NCI-H2107 treated with DMSO at 0.1 percent for 48 hours (cell line): ENCODE measurements at regions not wholly inside any gene's neighbourhood (a gene's known extent, or its start where the extent isn't known, plus 50 kb on each side); places are given as distances from the start of the nearest gene placed in this dataset.
A peak's percentile ranks its signal among the peaks of the same experiment; 100 is the strongest.

Experiments
- DNase-seq: peaks from one replicate; lab custom pipeline; 2025; ENCODE audit not compliant: unreplicated experiment; lab: John Stamatoyannopoulos, UW

DNA sequence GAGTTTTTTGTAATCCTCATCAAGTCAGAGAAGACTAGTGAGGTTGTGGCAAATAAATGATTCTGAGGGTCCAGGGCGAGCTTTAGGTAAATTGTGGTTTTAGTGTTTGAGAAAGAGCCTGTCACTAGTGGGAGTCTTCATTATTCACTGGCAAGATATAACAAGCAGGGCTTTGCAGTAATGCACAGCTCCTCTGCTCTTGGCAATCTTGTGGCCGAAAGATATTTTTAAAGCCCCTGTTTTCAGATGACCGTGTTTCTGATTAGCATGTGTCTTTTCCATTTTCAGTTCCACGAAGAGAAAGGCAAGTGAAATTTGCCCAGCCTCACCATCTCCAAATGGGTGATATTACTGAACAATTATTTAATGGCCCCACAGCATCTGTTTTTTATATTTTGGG lies 154.0 kb upstream of the BCL6 start:
- no peak for DNase-seq

DNA sequence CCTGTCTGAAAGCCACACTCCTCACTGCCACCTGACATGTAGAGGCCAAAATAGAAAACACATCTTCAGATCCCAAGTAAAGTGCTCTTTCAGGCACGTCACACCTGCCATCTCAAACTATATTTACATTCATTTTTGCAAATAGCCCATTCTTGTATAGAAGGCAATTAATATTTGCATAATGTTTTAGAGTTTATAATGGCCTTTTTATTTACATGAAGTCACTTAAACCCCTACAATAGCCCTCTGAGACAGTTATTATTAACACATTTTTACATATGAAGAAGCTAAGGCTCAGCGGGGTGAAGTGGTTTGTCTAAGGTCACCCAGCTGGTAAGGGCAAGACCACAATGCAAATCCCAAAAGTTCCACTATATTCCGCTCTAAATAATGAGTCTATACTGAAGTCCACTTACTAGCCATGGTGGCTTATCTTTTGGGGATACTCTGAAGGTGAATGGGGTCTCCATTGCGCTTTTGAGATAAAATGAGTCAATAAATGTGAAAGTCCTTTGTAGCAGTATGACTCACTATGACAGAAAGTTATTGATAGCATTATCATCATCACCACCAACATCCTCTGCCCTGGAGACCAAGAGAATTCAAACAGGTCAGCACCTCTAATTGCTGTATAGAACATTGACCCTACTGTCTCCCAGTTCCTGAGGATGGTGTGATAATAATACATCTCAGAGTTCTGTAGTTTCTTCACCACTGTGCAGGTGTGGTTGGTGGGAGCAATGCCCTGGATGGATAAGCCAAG lies 155.9 kb upstream of the BCL6 start:
- DNase-seq: peak; percentile 50

DNA sequence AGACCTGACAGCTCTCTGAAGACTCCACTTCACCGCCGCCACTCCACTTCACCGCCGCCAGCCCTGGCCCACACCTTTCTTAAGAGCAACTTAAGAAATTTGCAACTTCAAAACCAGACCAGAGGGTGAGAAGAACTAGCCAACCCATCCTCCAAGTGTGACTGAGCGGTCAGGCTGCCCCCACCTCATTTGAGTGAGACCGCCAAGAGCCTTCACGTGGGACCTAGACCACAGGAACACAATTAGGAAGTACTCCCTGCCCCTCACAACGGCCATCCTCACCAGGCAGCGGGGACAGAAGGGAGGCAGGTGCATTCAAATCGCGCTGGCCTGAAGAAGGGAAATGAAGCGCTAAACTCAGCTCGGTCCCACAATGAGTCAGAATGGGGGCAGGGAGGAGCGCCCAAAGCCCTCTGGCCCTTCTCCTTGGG lies 156.8 kb upstream of the BCL6 start:
- no peak for DNase-seq

DNA sequence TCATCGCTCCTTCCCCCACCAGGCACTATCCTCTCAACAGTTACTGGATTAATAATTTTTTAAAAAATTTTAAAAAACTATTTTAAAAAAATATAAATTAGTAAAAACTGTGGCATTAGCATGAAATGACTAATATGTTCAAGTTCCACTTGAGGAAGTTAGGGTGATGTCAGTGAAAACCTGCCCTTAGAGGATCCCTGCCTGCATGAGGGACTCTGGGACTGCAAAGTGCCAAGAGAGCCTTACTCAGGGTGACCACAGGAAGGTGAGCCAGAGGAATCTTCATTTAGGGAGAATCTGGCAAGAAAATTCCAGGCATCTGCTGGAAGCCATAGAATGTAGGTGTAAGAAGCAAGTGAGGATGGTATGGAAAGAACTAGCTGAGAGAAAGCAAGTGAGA lies 157.7 kb upstream of the BCL6 start:
- no peak for DNase-seq

DNA sequence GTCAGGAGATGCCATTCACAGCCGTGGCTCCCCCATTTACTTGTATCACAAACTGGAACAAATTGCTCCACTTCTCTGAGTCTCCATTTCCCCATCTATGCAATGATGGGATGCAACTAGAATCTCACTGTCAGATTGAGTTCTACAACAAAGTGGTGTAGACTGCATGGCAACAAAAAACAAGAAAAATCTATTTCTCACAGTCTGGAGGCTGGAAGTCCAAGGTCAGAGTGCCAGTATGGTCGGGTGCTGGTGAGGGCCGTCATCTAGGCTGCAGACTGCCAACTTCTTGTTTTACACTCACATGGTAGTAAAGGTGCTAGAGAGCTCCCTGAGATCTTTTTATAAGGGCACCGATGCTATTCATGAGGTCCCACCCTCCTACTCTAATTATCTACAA lies 158.4 kb upstream of the BCL6 start:
- no peak for DNase-seq

DNA sequence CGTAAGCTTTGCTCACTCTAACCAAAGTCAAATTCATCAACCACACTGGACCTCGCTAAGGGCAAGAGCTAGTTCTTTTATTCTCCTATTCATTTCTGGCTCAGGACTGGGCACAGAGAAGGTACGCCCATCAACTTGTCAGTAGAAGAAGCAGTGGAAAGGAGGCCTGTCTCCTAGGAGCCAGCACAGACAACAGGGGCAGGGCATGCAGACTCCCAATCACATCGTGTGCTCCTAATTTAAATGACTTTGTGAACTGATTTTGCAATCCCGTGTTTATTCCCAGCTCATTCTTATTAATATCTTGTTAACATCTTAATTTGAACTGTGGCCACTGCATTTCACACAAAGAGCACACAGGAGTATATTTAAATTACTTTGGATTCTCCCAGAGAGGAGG lies 161.1 kb upstream of the BCL6 start:
- DNase-seq: no peak

DNA sequence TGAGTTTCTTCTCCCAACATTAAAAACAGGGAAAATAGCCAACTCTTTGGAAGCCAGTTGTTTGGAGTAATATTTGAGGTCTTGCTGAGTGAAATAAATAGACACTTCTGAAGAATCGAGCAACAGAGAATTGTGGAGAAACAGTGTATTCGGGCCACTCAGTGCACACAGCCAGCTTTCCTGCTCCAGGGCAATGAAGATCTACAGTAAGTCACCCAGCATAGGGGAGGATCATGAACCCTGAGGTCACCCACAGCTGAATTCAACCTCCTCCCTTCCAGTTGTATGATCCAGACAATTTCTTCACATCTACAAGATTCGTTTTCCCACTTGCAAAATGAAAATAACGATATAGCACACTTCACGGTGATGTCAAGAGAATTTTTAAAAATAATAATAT lies 161.7 kb upstream of the BCL6 start:
- DNase-seq: no peak

DNA sequence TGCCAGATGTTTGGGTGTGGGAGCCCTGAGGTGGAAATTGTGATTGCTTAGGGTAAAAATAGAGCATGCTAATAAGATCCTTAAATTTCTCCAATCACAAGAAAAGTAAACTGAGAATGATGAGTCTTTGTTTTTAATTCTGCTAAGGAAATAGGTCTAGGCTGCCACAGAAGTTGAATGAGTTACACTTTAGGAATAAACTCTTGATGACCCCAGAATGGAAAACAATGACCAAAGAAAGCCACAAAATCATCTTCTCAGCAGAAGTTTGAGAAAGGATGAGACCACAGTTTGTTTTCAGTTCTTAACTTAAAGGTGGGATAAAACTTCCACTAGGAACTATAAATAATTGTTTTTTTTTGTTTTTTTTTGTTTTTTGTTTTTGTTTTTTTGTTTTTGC lies 164.6 kb upstream of the BCL6 start:
- no peak for DNase-seq

DNA sequence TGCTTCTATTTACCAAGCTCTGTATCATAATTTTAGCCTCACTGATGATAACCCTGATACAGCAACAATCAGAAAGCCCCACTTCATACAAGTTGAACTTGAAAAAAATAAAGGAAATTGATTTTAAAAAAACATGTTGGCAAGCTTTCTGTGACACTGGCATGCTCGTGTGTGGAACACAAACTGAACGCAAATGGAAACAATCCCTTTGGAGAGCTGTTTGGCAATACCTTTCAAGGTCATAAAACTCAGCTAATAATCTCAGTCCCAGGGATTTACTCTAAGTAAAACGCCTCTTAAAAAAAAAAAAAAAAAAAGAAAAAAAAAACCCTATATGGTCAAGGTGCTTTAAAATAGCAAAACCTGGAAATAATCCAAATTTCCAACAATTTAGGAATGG lies 166.7 kb upstream of the BCL6 start:
- no peak for DNase-seq

DNA sequence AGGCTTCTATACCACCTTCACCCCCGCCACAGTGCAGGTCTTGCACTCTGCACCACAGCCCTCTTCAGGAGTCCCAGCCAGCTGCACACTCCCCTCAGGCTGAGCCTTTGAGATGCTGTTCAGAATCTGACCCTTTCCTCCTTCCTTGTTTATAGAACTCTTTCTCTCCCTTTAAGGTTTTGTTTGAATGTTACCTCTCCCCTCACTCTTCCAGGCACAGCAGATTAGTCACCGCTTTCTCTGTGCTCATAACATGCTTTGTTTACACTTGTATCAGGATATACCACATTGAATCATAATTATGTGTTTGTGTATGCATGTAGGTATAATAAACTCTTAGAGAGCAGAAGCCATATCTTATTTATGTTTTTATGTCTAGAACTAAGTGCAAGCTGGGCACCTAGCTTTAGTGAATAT lies 168.4 kb upstream of the BCL6 start:
- DNase-seq: peak; percentile 50

DNA sequence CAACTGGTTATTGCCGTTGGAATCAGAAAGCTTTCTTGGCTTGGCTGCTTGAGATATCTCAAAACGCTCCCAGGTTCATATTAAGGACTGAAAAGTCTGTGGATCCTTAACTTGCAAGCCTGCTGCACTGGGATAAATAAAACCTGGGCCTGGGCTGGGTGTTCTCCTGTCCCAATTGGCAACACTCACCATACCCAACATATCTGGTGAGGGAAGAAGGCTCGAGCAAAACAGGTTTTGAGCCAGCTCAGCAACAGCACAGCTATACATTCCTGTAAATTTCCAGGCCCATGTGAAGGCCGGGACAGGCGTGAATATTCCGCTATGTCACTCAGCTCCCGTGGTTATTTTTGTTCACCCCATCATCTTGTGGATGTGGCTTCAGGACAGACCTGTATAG lies 169.0 kb upstream of the BCL6 start:
- DNase-seq: no peak

DNA sequence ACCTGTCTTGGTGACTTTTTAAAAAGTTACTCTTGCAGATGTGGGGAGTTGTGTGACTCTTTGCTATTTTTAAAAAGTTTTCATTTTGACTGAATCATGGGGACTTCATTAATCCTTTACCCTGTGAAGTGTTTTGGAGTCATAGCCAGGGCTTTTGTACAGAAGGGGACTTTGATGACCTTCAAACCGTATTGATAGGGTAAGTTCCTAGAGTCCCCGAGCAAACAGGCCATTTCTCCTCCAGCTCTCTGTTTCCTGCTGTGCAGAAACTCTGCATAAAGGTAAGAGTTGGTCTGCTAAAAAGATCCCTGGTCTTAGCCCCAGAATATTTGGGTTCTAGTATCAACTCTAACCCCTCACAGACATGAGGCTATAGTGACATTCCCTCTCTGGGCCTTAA lies 170.8 kb upstream of the BCL6 start:
- DNase-seq: no peak

DNA sequence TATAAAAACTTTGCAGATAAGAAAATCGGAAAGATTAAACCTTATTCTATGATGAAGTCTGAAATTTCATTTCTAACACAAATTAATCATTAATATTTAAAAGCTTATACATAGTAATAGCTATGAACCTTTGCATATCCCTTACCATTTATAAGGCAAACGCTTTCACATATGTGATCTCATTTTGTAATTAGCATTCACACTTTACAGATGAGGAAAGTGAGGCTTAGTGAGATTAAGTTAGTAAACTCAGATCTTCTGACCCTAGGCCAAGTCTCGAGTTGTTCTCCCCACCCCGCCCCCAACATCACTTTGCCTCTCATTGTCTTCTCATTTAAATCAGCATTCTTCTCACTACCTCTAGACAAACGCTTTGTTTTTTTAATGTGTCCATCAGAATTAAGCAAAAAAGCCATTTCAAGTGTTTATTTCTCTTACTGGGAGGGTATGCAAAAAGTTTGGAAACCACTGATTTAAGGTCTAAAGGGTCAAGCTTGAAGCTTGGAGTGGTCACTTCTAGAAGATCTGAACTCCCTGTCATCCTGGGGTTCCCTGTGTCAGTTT lies 172.9 kb upstream of the BCL6 start:
- DNase-seq: no peak

DNA sequence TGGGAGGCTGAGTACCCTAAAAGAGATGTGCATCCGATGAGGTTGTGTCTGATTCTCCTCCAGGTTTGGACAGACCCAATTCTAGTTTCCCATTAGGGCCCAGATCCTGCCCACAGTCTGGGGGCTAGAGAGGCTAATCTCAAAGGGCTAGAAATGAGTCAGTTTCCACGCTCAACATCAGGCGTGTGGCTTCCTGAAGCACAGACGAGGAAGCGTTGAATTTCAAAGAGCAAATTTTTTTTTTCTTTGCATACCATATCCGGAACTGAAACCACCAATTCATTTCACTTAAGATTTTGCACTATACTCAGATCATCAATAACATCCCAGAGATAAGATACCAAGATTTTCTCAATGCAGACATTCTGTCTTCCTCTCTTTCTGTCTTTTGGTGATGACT lies 173.8 kb upstream of the BCL6 start:
- no peak for DNase-seq

DNA sequence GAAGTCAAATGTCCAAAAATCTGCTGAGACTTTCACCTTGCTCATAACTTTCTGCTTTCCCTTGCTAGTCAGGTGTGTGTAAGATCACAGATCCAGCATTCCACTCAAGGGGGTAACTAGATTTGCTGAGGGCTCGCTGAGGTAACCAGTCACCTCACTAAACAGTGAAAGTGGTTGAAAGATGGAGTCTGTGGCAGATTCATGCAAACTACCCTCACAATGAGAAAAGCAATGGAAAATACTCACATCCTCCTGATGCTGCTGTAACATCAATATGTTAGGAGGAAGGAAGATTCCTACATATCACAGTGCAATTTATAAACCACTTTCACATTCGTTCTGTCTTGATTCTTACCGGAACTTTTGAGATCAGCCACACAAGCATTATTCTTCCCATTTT lies 174.3 kb upstream of the BCL6 start:
- DNase-seq: no peak

DNA sequence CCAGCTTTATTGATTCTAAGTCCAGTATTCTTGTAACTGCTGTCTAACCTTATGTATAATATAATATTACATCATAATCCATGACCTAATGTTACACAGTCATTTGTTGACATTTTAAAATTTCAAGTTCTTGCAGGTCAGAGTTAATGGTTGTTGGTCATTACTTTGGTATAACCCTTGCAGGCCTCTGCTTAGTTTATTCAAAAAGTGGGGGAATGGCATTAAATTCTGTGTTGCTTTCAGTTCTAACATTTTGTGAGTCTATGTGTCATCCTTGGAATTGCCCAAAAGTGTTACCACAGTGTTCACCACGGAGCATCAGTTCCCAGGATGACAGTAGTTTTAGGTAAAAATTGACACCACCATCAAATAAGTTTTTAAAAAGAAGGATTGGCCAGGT lies 174.8 kb upstream of the BCL6 start:
- no peak for DNase-seq

DNA sequence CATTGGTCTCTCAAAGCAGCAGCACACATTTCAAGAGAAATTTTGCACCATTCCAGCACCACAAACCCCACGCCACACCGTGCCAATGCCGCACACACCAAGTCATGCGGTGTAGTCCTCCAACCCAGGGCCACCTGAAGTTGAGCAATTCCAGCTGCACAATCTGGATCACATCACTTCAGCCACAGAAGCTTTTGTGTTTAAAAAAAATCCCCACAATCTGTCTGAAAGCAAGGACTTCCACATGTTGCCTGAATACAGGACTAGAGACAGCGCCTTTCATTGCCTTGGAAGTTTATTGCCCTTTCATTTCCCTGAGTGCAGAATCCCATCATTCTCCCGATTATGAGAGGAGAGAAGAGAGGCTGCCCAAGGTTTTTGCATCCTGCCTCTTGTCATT lies 175.6 kb upstream of the BCL6 start:
- DNase-seq: no peak

DNA sequence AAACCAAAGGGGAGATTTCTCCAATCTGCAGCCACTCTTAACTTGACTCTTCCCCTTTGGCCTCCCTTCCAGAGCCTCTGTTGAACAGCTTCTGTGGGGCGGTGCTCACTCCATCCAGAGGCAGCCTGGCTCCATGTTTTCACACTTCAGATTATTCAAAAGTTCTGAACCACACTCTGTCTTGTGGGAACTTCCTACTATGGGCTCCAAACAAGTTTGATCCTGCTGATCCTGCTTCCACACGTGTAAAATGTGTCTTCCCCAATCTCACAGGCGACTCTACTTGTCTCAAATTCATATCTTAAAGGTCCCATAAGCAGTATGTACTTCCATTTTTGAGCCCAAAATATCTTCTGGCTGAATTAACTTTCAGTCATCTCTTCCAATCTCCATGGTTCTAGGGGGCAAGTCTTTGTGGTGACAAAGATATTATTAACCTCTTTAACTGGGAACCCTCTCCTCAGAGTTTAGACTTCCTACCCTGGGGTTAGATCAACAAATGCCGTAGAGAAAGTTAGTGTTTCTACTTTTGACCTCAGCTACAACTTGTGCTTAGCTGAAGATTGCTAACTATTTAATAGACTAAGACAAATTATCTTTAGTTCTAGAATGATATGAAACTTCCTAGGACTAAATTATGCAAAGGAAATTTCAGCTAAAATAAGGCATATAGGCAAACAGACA lies 176.3 kb upstream of the BCL6 start:
- no peak for DNase-seq

DNA sequence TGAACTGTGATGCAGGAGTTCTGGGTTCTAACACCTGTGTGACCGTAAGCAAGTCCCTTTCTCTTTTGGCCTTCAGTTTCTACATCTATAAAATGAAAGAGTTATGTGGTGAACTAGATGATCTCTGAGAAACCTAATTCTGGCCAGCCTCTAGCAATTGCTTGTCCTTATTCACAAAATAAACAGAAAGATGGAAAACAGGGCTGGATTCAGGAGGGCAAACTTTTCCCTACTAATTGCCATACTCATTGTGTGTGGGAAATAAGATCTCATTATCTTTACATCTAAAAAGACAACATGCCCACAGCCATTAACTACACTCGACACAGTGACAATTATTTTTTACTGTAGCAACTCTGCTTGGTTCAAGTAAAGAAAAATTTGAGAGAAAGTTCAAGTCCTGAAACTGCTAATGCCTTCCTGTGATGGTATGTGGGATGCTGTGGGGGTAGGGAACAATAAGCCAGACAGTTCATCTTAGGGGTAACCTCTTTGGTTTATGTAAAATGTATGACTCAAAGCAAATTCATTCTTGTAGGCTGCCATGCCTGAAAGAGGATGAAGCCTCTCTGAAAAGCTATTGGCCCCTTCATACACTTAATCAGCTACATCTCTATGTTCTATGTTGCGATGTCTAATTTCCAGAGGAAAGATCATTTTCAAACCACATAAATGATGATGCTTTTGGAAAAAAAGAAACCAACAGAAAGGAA lies 177.6 kb upstream of the BCL6 start:
- DNase-seq: no peak

DNA sequence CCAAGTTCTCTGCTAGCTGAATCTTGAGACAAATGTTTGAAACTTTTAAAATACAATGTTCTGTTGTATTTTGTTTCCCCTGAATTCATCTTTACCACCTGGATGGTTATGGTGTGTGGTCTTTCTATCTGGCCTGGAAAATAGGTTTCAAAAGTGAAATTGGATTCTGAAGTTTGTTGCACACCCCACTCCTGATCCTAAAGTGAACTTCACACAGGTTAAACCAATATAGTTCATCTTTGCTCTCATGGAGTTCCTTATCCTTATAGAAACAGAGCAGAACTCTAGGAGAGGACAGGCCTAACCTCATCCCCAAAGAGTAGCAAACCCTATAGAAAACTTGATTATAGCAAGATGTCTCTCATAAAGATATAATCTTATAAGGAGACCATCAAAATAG lies 179.4 kb upstream of the BCL6 start:
- DNase-seq: no peak

DNA sequence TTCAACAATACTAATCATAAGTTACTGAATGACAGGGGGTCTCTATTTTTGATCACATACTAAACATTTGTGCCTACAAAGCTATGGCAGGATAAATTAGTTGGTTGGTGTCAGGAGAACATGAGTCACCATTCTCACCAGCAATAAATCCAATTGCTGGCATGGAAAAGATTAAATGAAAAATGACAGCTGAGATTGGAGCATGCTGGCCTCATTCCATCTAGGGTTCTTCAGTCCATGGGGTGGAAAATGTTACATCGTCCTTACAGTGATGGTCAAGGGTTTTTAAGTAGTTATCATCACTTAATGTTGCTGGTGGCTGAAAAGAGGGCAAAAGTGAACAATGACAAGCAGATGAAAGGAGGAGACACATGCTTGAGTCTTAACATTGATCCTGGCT lies 180.1 kb upstream of the BCL6 start:
- DNase-seq: no peak

DNA sequence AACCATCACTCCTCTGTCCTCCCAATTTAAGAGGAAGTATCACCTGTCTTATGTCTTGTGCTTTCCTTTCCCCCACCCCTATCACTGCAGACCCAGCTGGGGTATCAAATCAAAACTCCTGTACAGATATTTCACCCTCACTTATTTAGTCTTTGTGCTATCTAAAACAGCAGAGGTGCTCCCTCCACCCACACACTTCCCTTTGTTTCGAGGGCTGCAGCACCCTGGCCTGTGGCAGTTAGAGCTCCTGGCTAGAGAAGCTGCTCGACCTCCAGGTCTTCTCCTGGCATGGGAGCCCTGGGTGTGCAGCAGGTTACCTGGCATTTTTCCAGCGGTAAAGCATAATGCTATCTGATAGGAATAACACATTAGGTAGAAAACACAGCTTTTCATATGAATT lies 181.4 kb upstream of the BCL6 start:
- DNase-seq: no peak
